ENCODE measurements at regions not wholly inside any gene's neighbourhood (a gene's known extent, or its start where the extent isn't known, plus 50 kb on each side); places are given as distances from the start of the nearest gene placed in this dataset.
"Not testable (repeated sequence)": the region's sequence is repeated elsewhere in the genome, so short reads cannot be mapped to it uniquely, and the experiment has no call there.

DNA sequence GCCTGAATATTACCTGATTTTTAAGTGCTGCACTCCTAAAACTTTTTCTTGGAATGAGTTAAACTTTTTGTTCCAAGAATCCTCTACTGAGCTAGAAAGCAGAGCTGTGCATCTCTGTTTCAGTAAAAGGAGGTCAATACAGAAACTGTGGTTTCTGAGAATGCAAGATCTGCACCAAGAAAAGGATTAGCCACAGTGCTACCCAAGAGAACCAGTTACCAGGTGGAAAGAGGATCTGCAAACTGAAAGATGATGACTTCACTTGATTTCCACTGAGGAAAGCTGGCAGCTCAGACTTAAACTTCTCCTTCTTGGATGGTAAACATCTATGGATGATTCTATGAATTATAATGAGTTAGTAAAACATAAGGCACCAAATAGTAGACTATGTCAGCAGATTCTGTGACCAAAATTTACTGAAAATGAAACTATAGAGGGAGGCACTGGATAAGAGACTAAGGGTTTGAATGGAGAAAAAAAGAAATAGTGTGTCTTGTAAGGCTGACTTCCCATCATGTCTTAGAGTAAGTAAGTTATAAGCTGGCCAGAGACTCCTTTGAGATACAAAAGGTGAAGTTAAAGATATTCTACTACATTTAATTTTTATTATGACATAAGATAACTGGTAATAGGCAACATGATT, 127.7 kb upstream of the CTSV start:
- not testable (repeated sequence) for H2BK120ac ChIP-seq (ENCODE audit: low read depth, low read length, poor library complexity, severe bottlenecking); H3K9me3 ChIP-seq (ENCODE audit: control insufficient read depth, low read depth, low read length); H3K79me1 ChIP-seq (ENCODE audit: insufficient read depth, low read depth, low read length, poor library complexity, severe bottlenecking); H3K27me3 ChIP-seq (ENCODE audit: insufficient read depth, low read length); H3K27ac ChIP-seq (ENCODE audit: insufficient read length, low read depth, low read length); H3T11ph ChIP-seq (ENCODE audit: low read length); H2BK15ac ChIP-seq (ENCODE audit: low read depth, low read length); H2BK12ac ChIP-seq (ENCODE audit: insufficient read length, low read depth, low read length); H3K4me3 Mint-ChIP-seq; H3K14ac ChIP-seq (ENCODE audit: insufficient read depth, low read length); H3K79me2 ChIP-seq (ENCODE audit: insufficient read depth, low read length); H3K56ac ChIP-seq (ENCODE audit: insufficient read length, low read depth, low read length); H3K9me3 Mint-ChIP-seq; H3K9ac ChIP-seq (ENCODE audit: extremely low read depth, insufficient read length, low read length); H3K4me2 ChIP-seq (ENCODE audit: insufficient read depth, insufficient read length, low read length); H3K23ac ChIP-seq (ENCODE audit: insufficient read length, low read depth, low read length); H2BK20ac ChIP-seq (ENCODE audit: low read depth, low read length, poor library complexity, severe bottlenecking); H2AFZ ChIP-seq (ENCODE audit: low read length); H4K91ac ChIP-seq (ENCODE audit: insufficient read length, low read depth, low read length); H3K18ac ChIP-seq (ENCODE audit: insufficient read length, low read depth, low read length); H3K23me2 ChIP-seq (ENCODE audit: insufficient read length, low read depth, low read length, poor library complexity, severe bottlenecking); H4K5ac ChIP-seq (ENCODE audit: insufficient read length, low read depth, low read length); H3K4me1 ChIP-seq (ENCODE audit: insufficient read depth, low read length); H4K8ac ChIP-seq (replicated peaks; ENCODE audit: insufficient read length, low read depth, low read length); H4K20me1 ChIP-seq (ENCODE audit: control insufficient read depth, insufficient read depth, insufficient read length); DNase-seq; H3K4ac ChIP-seq (ENCODE audit: low read depth, low read length); H2AK5ac ChIP-seq (ENCODE audit: insufficient read length, low read length); H2BK5ac ChIP-seq (ENCODE audit: insufficient read length, low read length); H3K27me3 Mint-ChIP-seq (ENCODE audit: low read depth)
- H3K4me1 Mint-ChIP-seq, result peaks cover 20 to 22% of the 10 kb centered on the region in 2 experiments
- peak overlapping the region in 1 of 3 experiments; percentile 76; a peak in 2 of 7 replicates for H3K27ac Mint-ChIP-seq
- peaks cover 23 to 68% (median 68%) of the 10 kb centered on the region in 3 experiments; a peak in 6 of 7 replicates for H3K36me3 Mint-ChIP-seq (ENCODE audit: insufficient read depth in 1 of 3, low read depth in 3 of 3)

Data from H9 (cell line).